ENCODE measurements at regions not wholly inside any gene's neighbourhood (a gene's known extent, or its start where the extent isn't known, plus 50 kb on each side); places are given as distances from the start of the nearest gene placed in this dataset.

GRCh38 chr15:70198441-70199123, 100.9 kb upstream of the TLE3 start:
- DNase-seq (ENCODE audit: extremely low read depth in 1 of 2, low read depth in 1 of 2): no peak

GRCh38 chr15:70197945-70198361, 100.2 kb upstream of the TLE3 start:
- DNase-seq (ENCODE audit: extremely low read depth in 1 of 2, low read depth in 1 of 2): no peak

- DNase-seq (ENCODE audit: extremely low read depth in 1 of 2, low read depth in 1 of 2): no peak
Observed at GRCh38 chr15:70197318-70197944, 99.7 kb upstream of the TLE3 start.

GRCh38 chr15:70196372-70197316, 98.9 kb upstream of the TLE3 start:
- peak in 1 of 2 donors; percentile 26 for DNase-seq (ENCODE audit: extremely low read depth in 1 of 2, low read depth in 1 of 2)

- no peak for DNase-seq (ENCODE audit: extremely low read depth in 1 of 2, low read depth in 1 of 2)
Observed at GRCh38 chr15:70195587-70196305, 98.0 kb upstream of the TLE3 start.

- no peak for DNase-seq (ENCODE audit: extremely low read depth in 1 of 2, low read depth in 1 of 2)
Observed at GRCh38 chr15:70195171-70195570, 97.5 kb upstream of the TLE3 start.

GRCh38 chr15:70194266-70194665, 96.5 kb upstream of the TLE3 start:
- DNase-seq (ENCODE audit: extremely low read depth in 1 of 2, low read depth in 1 of 2): no peak

GRCh38 chr15:70193734-70194133, 96.0 kb upstream of the TLE3 start:
- DNase-seq (ENCODE audit: extremely low read depth in 1 of 2, low read depth in 1 of 2): no peak

- no peak for DNase-seq (ENCODE audit: extremely low read depth in 1 of 2, low read depth in 1 of 2)
Observed at GRCh38 chr15:70192490-70192889, 94.8 kb upstream of the TLE3 start.

- DNase-seq (ENCODE audit: extremely low read depth in 1 of 2, low read depth in 1 of 2): no peak
Observed at GRCh38 chr15:70192041-70192440, 94.3 kb upstream of the TLE3 start.

GRCh38 chr15:70190965-70191364, 93.2 kb upstream of the TLE3 start:
- no peak for DNase-seq (ENCODE audit: extremely low read depth in 1 of 2, low read depth in 1 of 2)

- DNase-seq (ENCODE audit: extremely low read depth in 1 of 2, low read depth in 1 of 2): no peak
Observed at GRCh38 chr15:70189826-70190695, 92.3 kb upstream of the TLE3 start.

- DNase-seq (ENCODE audit: extremely low read depth in 1 of 2, low read depth in 1 of 2): no peak
Observed at GRCh38 chr15:70188286-70188685, 90.6 kb upstream of the TLE3 start.

- no peak for DNase-seq (ENCODE audit: extremely low read depth in 1 of 2, low read depth in 1 of 2)
Observed at GRCh38 chr15:70187331-70187730, 89.6 kb upstream of the TLE3 start.

GRCh38 chr15:70186152-70186551, 88.4 kb upstream of the TLE3 start:
- no peak for DNase-seq (ENCODE audit: extremely low read depth in 1 of 2, low read depth in 1 of 2)

- no peak for DNase-seq (ENCODE audit: extremely low read depth in 1 of 2, low read depth in 1 of 2)
Observed at GRCh38 chr15:70185251-70185711, 87.6 kb upstream of the TLE3 start.

- no peak for DNase-seq (ENCODE audit: extremely low read depth in 1 of 2, low read depth in 1 of 2)
Observed at GRCh38 chr15:70182858-70183695, 85.4 kb upstream of the TLE3 start.

GRCh38 chr15:70181626-70182255, 84.0 kb upstream of the TLE3 start:
- DNase-seq (ENCODE audit: extremely low read depth in 1 of 2, low read depth in 1 of 2): no peak

All from stimulated activated CD8-positive, alpha-beta memory T cell treated with anti-CD3 and anti-CD28 coated beads, Interleukin-7, amount 100 ng/mL, for 48 hours (primary cell).